IPS DF 6.9 (cell line): ENCODE measurements at regions not wholly inside any gene's neighbourhood (a gene's known extent, or its start where the extent isn't known, plus 50 kb on each side); places are given as distances from the start of the nearest gene placed in this dataset.
A peak's percentile ranks its signal among the peaks of the same experiment; 100 is the strongest.
"Not testable (repeated sequence)": the region's sequence is repeated elsewhere in the genome, so short reads cannot be mapped to it uniquely, and the experiment has no call there.

Source experiments
- DNase-seq: peaks from one replicate; pipeline ENCODE4 v3.0.0-alpha.2; 2013; ENCODE audit warnings: low read depth, low spot score
- H3K27ac ChIP-seq: one replicate; pipeline ENCODE4 v1.5.1; 2013; ENCODE audit warnings: low read length, control low read depth
- H3K27me3 ChIP-seq: 2 replicates; pipeline ENCODE4 v1.6.1; 2013; ENCODE audit warnings: mild to moderate bottlenecking, low read length; ENCODE audit not compliant: control insufficient read depth, insufficient read depth
- H3K36me3 ChIP-seq: 2 replicates; pipeline ENCODE4 v1.6.1; 2013; ENCODE audit warnings: low read length; ENCODE audit not compliant: control insufficient read depth, insufficient read depth
- H3K4me1 ChIP-seq: 2 replicates; pipeline ENCODE4 v1.6.1; 2013; ENCODE audit warnings: low read length; ENCODE audit not compliant: control insufficient read depth, insufficient read depth
- H3K4me3 ChIP-seq: 2 replicates; pipeline ENCODE4 v1.5.1; 2013; ENCODE audit warnings: mild to moderate bottlenecking, low read length
- H3K9me3 ChIP-seq: 2 replicates; pipeline ENCODE4 v1.6.1; 2013; ENCODE audit warnings: low read length, inconsistent platforms; ENCODE audit not compliant: control insufficient read depth, insufficient read depth
- WGBS: extraction: QIAGEN DNeasy Blood & Tissue Kit; methylation state at CpG from one replicate; pipeline ENCODE4 v1.1.7; 2013; ENCODE audit warnings: mixed read lengths, missing lambda C conversion rate; ENCODE audit not compliant: insufficient read length, insufficient coverage; 5-methylcytosine and 5-hydroxymethylcytosine counted together

- DNase-seq = no peak
- H3K4me1 ChIP-seq = no peaks in the 10 kb centered on the region
- no peak overlapping the region for H3K27ac ChIP-seq
- H3K27me3 ChIP-seq = no peaks in the 10 kb centered on the region
- no CpG with 5 or more reads among the region's 6 CpGs for WGBS
- no peak overlapping the region for H3K4me3 ChIP-seq
- H3K9me3 ChIP-seq = 0 out of 2 replicates have a peak, but pooled peaks cover 1% of the 10 kb centered on the region
- no peaks in the 10 kb centered on the region for H3K36me3 ChIP-seq
Observed at GRCh38 chr4:141328560-141329173, 108.0 kb downstream of the ZNF330 start.

- DNase-seq = no peak
- Histone ChIP-seq H3K4me3 (no peak overlapping the region), H3K9me3 (0 out of 2 replicates have a peak, but pooled peaks cover 1% of the 10 kb centered on the region), H3K27me3 (no peaks in the 10 kb centered on the region), H3K4me1 (no peaks in the 10 kb centered on the region), H3K27ac (no peak overlapping the region), H3K36me3 (no peaks in the 10 kb centered on the region)
- WGBS = no CpG with 5 or more reads among the region's 3 CpGs
Observed at GRCh38 chr4:141329174-141329569, 108.5 kb downstream of the ZNF330 start.

DNA sequence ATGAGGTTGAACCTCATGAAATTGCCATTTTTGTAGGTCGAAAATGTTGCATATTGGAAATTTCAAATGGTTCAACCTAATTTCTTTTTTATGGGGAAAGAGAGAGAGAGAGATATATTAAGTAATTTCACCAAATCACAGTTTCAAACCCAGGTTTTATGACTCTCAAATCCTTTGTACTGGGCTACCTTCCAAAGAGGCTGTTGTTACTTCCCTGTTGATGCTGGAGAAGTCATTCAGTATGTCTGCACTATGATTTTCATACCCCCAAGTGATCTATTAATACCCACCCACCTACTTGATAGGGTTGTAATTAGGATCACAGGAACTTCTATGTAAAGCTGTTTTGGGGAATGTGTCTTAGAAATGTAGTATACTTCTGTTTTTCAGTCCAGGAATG, 109.9 kb downstream of the ZNF330 start:
- no peak for DNase-seq
- H3K9me3 ChIP-seq = 0 out of 2 replicates have a peak, but pooled peaks cover 1% of the 10 kb centered on the region
- no peak overlapping the region for H3K4me3 ChIP-seq
- no CpG with 5 or more reads among the region's 1 CpG for WGBS
- no peaks in the 10 kb centered on the region for H3K36me3 ChIP-seq
- no peaks in the 10 kb centered on the region for H3K27me3 ChIP-seq
- no peaks in the 10 kb centered on the region for H3K4me1 ChIP-seq
- no peak overlapping the region for H3K27ac ChIP-seq

- H3K36me3 ChIP-seq = no peaks in the 10 kb centered on the region
- H3K27ac ChIP-seq = no peak overlapping the region
- WGBS = no CpG with 5 or more reads among the region's 14 CpGs
- no peaks in the 10 kb centered on the region for H3K27me3 ChIP-seq
- H3K9me3 ChIP-seq = 0 out of 2 replicates have a peak, but pooled peaks cover 1% of the 10 kb centered on the region
- no peaks in the 10 kb centered on the region for H3K4me1 ChIP-seq
- no peak overlapping the region for H3K4me3 ChIP-seq
- DNase-seq = no peak
Observed at GRCh38 chr4:141331534-141332358, 111.1 kb downstream of the ZNF330 start.

DNA sequence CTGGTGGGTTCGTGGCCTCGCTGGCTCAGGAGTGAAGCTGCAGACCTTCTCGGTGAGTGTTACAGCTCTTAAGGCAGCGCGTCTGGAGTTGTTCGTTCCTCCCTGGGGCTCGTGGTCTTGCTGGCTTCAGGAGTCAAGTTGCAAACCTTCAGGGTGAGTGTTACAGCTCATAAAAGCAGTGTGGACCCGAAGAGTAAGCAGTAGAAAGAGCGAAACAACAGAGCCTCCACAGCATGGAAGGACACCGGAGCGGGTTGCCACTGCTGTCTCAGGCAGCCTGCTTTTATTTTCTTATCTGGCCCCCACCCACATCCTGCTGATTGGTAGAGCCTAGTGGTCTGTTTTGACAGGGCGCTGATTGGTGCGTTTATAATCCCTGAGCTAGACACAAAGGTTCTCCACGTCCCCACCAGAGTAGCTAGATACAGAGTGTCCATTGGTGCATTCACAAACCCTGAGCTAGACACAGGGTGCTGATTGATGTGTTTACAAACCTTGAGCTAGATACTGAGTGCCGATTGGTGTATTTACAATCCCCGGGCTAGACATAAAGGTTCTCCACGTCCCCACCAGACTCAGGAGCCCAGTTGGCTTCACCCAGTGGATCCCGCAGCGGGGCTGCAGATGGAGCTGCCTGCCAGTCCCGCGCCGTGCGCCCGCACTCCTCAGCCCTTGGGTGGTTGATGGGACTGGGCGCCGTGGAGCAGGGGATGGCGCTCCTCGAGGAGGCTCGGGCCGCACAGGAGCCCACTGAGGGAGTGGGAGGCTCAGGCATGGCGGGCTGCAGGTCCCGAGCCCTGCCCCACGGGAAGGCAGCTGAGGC, 111.9 kb downstream of the ZNF330 start:
- DNase-seq, H3K36me3 ChIP-seq, H3K27me3 ChIP-seq, H3K27ac ChIP-seq, H3K4me1 ChIP-seq, H3K9me3 ChIP-seq: not testable (repeated sequence)
- whole genome bisulfite sequencing = no CpG with 5 or more reads among the region's 33 CpGs
- peak overlapping the region; percentile 42; the same call in 1 of the 2 replicates for H3K4me3 ChIP-seq

GRCh38 chr4:141333456-141334230, 112.9 kb downstream of the ZNF330 start:
- H3K9me3 ChIP-seq, H3K27ac ChIP-seq, H3K36me3 ChIP-seq, H3K4me1 ChIP-seq, DNase-seq, H3K27me3 ChIP-seq: not testable (repeated sequence)
- no CpG with 5 or more reads among the region's 24 CpGs for WGBS
- 0 out of 2 replicates have a peak overlapping the region, but pooled peaks have one; percentile 6 for H3K4me3 ChIP-seq

DNA sequence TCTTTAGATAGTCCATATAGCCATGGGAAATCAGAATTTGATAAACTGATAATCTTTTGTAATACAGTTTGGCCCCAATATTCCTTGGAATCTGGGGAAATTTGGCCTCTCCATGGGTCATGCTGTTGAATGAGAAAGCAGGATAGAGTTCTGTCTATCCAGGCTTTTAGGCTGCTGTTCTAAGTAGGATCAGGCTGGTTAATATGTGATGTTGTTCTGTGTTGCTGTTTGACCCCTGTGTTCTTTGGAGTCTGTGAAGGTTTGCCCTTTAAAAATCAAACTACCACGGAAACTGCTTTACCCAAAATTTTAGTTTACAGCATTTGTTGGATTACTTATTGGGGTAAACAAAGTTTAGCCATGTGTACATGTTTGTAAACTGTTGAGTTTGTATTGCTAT, 114.5 kb downstream of the ZNF330 start:
- no CpG with 5 or more reads among the region's 1 CpG for WGBS
- H3K9me3 ChIP-seq = 0 out of 2 replicates have a peak, but pooled peaks cover 1% of the 10 kb centered on the region
- H3K27me3 ChIP-seq = no peaks in the 10 kb centered on the region
- DNase-seq = no peak
- H3K4me3 ChIP-seq = no peak overlapping the region
- no peaks in the 10 kb centered on the region for H3K36me3 ChIP-seq
- H3K4me1 ChIP-seq = no peaks in the 10 kb centered on the region
- no peak overlapping the region for H3K27ac ChIP-seq

DNA sequence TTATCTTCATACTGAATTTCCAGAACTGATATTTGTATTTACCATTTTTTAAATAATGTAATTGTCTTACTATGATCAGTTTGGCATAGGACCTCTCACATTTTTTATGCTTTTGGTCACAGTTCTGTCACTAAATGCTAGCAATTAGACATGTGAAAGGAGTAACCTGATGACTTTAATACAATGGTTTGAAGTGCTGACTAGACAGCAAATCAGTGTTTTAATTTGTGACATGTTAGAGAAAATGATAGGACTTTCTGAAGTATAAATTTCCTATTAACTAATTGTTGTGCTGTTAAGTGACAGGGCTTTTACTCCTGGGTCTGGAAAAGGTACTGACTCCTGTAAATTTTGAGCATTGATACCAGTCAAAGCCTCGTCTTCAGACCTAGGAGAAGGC, 117.5 kb downstream of the ZNF330 start:
- H3K9me3 ChIP-seq = no peaks in the 10 kb centered on the region
- H3K36me3 ChIP-seq = no peaks in the 10 kb centered on the region
- no peak overlapping the region for H3K27ac ChIP-seq
- no peaks in the 10 kb centered on the region for H3K4me1 ChIP-seq
- no CpG with 5 or more reads among the region's 1 CpG for WGBS
- no peak overlapping the region for H3K4me3 ChIP-seq
- DNase-seq = no peak
- no peaks in the 10 kb centered on the region for H3K27me3 ChIP-seq

DNA sequence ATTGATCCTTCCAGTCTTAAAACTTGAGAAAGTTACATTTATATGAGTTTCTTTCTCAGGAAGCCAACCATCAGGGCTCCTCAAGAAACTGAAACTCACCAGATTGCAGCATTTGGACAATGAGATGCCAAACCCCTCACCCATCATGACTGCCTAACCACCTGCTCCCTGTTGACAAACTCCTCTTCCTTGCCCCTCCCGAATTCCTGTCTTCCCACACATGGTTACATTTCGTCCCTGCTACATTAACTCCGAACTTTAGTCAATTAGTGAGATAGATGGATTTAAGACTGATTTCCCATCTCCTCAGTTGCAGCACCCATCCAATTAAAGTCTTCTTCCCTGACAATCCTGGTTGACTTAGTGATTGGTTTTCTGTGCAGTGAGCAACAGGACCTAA, 118.7 kb downstream of the ZNF330 start:
- H3K27ac ChIP-seq = no peak overlapping the region
- no peaks in the 10 kb centered on the region for H3K9me3 ChIP-seq
- no peak overlapping the region for H3K4me3 ChIP-seq
- H3K36me3 ChIP-seq = no peaks in the 10 kb centered on the region
- no CpG with 5 or more reads among the region's 3 CpGs for WGBS
- no peak for DNase-seq
- no peaks in the 10 kb centered on the region for H3K4me1 ChIP-seq
- no peaks in the 10 kb centered on the region for H3K27me3 ChIP-seq

DNA sequence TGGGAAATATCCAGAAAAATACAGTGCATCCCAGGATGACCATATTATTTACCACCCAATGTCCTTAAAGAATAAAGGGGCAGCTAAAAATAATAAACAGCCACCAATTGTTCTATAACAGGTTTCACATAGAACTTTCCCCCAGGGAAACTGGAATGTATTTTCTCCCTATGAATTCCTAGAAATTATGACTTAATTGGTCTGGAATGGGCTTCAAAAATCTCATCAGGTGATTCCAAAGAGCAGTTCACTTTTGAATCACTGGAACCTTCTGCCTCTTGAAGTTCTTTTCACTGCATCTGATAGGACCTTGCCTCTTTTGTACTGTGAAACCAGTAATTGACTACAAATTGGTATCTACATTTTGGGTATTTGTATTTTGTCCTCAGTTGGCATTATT, 119.3 kb downstream of the ZNF330 start:
- Histone ChIP-seq H3K27me3 (no peaks in the 10 kb centered on the region), H3K9me3 (no peaks in the 10 kb centered on the region), H3K4me3 (no peak overlapping the region), H3K4me1 (no peaks in the 10 kb centered on the region), H3K27ac (no peak overlapping the region), H3K36me3 (no peaks in the 10 kb centered on the region)
- no peak for DNase-seq
